ENCODE measurements at regions not wholly inside any gene's neighbourhood (a gene's known extent, or its start where the extent isn't known, plus 50 kb on each side); places are given as distances from the start of the nearest gene placed in this dataset.

DNA sequence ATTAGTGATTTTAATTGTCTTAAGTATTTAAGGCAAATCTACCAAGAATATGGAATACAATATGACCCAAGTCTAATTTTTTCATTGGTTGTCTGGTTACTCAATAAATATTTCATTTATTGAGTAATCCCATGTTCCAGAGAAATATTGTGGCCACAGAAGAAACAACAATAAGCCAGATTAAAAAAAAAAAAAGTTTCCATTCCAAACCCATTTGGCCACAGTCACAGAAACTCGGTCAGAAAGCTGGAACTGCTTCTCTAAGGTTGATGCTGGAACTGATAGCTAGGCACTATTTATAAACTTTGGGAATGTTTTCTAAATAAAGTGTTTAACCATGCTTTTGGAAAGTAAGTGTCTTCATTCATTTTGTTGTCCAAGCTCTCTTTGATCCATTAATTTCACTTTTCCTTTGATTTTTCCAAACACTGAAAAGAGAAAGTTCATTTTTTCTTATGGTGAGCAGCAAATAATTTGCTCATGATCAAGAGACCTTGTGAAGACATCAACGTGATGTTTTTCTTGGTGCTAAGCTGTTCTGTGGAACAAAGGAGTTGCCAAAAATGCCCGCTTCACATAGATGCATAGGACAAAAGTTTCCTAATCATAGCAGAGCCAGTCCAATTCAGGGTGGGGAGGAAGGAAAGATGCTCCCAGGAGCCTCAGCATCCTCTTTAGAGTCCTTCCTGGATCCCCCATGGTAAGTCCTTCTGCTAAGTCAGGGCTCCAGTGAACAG lies 72.1 kb upstream of the CCBE1 start:
- H3K4me3 ChIP-seq (ENCODE audit: low read length, poor library complexity, severe bottlenecking): no peak overlapping the region
- H2AFZ ChIP-seq (ENCODE audit: low read length): no peak overlapping the region
- H3K4me1 ChIP-seq (ENCODE audit: insufficient read depth, low read length, poor library complexity, severe bottlenecking): no peaks in the 10 kb centered on the region
- H3K4me2 ChIP-seq (ENCODE audit: low read depth, low read length, poor library complexity, severe bottlenecking): no peak overlapping the region
- no peaks in the 10 kb centered on the region for H3K9me2 ChIP-seq (replicated peaks; ENCODE audit: low read depth, low read length)
- H4K20me1 ChIP-seq (ENCODE audit: insufficient read depth, low read length, poor library complexity, severe bottlenecking): no peaks in the 10 kb centered on the region
- no peaks in the 10 kb centered on the region for H3K79me2 ChIP-seq (ENCODE audit: insufficient read depth, low read length)
- H3K9me3 ChIP-seq (ENCODE audit: insufficient read depth, low read depth, low read length): no peaks in the 10 kb centered on the region
- no peaks in the 10 kb centered on the region for H3K27me3 ChIP-seq (ENCODE audit: insufficient read depth, low read length, poor library complexity, severe bottlenecking)
- TF ChIP-seq CTCF (conservative IDR thresholded peaks at IDR 0.05; ENCODE audit: low read length) (no peak), EZH2phosphoT487 (IDR thresholded peaks at IDR 0.05; ENCODE audit: borderline replicate concordance) (no peak)
- H3K36me3 ChIP-seq (ENCODE audit: insufficient read depth, low read length): no peaks in the 10 kb centered on the region
- no peaks in the 10 kb centered on the region for H3F3A ChIP-seq (ENCODE audit: low read depth)
- no peak overlapping the region for H3K9ac ChIP-seq (ENCODE audit: low read depth, low read length, poor library complexity, severe bottlenecking)

DNA sequence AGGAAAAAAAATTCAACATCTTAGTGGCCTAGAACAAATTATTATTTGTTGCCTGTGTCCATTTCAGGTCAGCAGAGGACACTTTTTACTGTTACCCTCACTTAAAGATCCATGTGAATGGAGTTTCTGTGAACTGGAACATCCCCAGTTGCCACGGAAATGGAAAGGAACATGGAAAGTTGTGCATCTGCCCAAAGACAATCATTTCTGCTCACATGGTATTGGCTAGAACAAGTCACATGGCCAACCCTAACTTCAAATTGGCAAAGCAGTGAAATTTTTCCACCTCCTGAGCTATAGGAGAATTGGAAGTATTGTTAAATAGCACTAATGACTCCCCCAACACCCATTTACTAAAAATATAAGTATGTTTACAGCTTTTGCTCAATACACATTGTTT lies 71.2 kb upstream of the CCBE1 start:
- Histone ChIP-seq H3K4me3 (ENCODE audit: low read length, poor library complexity, severe bottlenecking) (no peak overlapping the region), H3K27me3 (ENCODE audit: insufficient read depth, low read length, poor library complexity, severe bottlenecking) (no peaks in the 10 kb centered on the region), H3F3A (ENCODE audit: low read depth) (no peaks in the 10 kb centered on the region), H3K4me1 (ENCODE audit: insufficient read depth, low read length, poor library complexity, severe bottlenecking) (no peaks in the 10 kb centered on the region), H3K36me3 (ENCODE audit: insufficient read depth, low read length) (no peaks in the 10 kb centered on the region), H3K9me3 (ENCODE audit: insufficient read depth, low read depth, low read length) (no peaks in the 10 kb centered on the region), H3K9me2 (replicated peaks; ENCODE audit: low read depth, low read length) (no peaks in the 10 kb centered on the region), H3K9ac (ENCODE audit: low read depth, low read length, poor library complexity, severe bottlenecking) (no peak overlapping the region), H3K4me2 (ENCODE audit: low read depth, low read length, poor library complexity, severe bottlenecking) (no peak overlapping the region), H3K79me2 (ENCODE audit: insufficient read depth, low read length) (no peaks in the 10 kb centered on the region), H2AFZ (ENCODE audit: low read length) (no peak overlapping the region), H4K20me1 (ENCODE audit: insufficient read depth, low read length, poor library complexity, severe bottlenecking) (no peaks in the 10 kb centered on the region)
- TF ChIP-seq EZH2phosphoT487 (IDR thresholded peaks at IDR 0.05; ENCODE audit: borderline replicate concordance) (no peak), CTCF (conservative IDR thresholded peaks at IDR 0.05; ENCODE audit: low read length) (no peak)

DNA sequence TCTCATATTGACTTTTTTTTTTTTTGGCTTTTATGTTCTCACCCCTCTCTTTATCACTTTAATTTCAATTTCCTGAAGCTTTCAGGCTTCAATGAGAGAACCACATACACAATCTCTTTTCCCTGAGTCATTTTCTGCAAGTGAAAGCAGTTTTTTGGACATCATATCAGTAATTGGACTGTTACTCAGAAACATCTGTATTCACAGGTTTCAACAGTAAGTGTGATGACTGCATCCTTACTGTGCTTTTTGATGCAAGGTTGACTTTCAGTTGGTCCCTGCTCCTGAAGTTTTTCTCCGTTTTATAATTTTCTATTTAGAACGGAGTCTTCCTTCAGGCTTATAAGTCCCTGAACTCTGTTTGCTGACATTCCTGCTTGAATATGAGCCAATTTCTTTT lies 70.5 kb upstream of the CCBE1 start:
- Histone ChIP-seq H3K4me2 (ENCODE audit: low read depth, low read length, poor library complexity, severe bottlenecking) (no peak overlapping the region), H3K36me3 (ENCODE audit: insufficient read depth, low read length) (no peaks in the 10 kb centered on the region), H3K9me2 (replicated peaks; ENCODE audit: low read depth, low read length) (no peaks in the 10 kb centered on the region), H3K9me3 (ENCODE audit: insufficient read depth, low read depth, low read length) (no peaks in the 10 kb centered on the region), H3K4me3 (ENCODE audit: low read length, poor library complexity, severe bottlenecking) (no peak overlapping the region), H4K20me1 (ENCODE audit: insufficient read depth, low read length, poor library complexity, severe bottlenecking) (no peaks in the 10 kb centered on the region), H3F3A (ENCODE audit: low read depth) (no peaks in the 10 kb centered on the region), H3K9ac (ENCODE audit: low read depth, low read length, poor library complexity, severe bottlenecking) (no peak overlapping the region), H3K4me1 (ENCODE audit: insufficient read depth, low read length, poor library complexity, severe bottlenecking) (no peaks in the 10 kb centered on the region), H3K79me2 (ENCODE audit: insufficient read depth, low read length) (no peaks in the 10 kb centered on the region), H3K27me3 (ENCODE audit: insufficient read depth, low read length, poor library complexity, severe bottlenecking) (no peaks in the 10 kb centered on the region), H2AFZ (ENCODE audit: low read length) (no peak overlapping the region)
- TF ChIP-seq CTCF (conservative IDR thresholded peaks at IDR 0.05; ENCODE audit: low read length): no peak
- no peak for TF ChIP-seq EZH2phosphoT487 (IDR thresholded peaks at IDR 0.05; ENCODE audit: borderline replicate concordance)

All from Loucy (cell line).